ENCODE measurements at regions not wholly inside any gene's neighbourhood (a gene's known extent, or its start where the extent isn't known, plus 50 kb on each side); places are given as distances from the start of the nearest gene placed in this dataset.

DNA sequence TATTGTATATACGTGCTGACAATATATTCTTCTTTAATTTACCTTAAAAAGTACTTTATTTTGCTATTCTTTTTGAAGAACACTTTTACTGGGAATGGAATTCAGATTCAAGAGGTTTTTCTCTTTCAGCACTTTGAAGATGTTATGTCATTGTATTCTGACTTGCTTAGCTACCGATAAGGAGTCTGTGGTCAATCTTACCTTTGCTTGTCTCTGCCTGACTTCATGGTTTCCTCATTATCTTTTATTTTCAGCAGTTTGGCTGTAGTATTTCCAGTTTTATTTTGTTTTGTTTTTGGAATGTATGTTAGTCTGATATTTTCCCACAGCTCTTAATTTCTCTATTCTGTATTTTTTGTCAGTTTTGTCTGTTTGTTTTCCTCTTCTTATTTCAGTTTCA is 187.9 kb upstream of the SMIM30 start:
- TF ChIP-seq, protein P1, sequence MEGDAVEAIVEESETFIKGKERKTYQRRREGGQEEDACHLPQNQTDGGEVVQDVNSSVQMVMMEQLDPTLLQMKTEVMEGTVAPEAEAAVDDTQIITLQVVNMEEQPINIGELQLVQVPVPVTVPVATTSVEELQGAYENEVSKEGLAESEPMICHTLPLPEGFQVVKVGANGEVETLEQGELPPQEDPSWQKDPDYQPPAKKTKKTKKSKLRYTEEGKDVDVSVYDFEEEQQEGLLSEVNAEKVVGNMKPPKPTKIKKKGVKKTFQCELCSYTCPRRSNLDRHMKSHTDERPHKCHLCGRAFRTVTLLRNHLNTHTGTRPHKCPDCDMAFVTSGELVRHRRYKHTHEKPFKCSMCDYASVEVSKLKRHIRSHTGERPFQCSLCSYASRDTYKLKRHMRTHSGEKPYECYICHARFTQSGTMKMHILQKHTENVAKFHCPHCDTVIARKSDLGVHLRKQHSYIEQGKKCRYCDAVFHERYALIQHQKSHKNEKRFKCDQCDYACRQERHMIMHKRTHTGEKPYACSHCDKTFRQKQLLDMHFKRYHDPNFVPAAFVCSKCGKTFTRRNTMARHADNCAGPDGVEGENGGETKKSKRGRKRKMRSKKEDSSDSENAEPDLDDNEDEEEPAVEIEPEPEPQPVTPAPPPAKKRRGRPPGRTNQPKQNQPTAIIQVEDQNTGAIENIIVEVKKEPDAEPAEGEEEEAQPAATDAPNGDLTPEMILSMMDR (IDR thresholded peaks at IDR 0.05; ENCODE audit: low read depth, low read length, missing input control) = no peak
- TF ChIP-seq, protein P2, sequence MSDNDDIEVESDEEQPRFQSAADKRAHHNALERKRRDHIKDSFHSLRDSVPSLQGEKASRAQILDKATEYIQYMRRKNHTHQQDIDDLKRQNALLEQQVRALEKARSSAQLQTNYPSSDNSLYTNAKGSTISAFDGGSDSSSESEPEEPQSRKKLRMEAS (IDR thresholded peaks at IDR 0.05) = no peak
- TF ChIP-seq, protein P3, sequence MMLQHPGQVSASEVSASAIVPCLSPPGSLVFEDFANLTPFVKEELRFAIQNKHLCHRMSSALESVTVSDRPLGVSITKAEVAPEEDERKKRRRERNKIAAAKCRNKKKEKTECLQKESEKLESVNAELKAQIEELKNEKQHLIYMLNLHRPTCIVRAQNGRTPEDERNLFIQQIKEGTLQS (IDR thresholded peaks at IDR 0.05) = no peak
- TF ChIP-seq, protein P4, sequence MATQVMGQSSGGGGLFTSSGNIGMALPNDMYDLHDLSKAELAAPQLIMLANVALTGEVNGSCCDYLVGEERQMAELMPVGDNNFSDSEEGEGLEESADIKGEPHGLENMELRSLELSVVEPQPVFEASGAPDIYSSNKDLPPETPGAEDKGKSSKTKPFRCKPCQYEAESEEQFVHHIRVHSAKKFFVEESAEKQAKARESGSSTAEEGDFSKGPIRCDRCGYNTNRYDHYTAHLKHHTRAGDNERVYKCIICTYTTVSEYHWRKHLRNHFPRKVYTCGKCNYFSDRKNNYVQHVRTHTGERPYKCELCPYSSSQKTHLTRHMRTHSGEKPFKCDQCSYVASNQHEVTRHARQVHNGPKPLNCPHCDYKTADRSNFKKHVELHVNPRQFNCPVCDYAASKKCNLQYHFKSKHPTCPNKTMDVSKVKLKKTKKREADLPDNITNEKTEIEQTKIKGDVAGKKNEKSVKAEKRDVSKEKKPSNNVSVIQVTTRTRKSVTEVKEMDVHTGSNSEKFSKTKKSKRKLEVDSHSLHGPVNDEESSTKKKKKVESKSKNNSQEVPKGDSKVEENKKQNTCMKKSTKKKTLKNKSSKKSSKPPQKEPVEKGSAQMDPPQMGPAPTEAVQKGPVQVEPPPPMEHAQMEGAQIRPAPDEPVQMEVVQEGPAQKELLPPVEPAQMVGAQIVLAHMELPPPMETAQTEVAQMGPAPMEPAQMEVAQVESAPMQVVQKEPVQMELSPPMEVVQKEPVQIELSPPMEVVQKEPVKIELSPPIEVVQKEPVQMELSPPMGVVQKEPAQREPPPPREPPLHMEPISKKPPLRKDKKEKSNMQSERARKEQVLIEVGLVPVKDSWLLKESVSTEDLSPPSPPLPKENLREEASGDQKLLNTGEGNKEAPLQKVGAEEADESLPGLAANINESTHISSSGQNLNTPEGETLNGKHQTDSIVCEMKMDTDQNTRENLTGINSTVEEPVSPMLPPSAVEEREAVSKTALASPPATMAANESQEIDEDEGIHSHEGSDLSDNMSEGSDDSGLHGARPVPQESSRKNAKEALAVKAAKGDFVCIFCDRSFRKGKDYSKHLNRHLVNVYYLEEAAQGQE (IDR thresholded peaks at IDR 0.05) = no peak
- TF ChIP-seq YY1 (IDR thresholded peaks at IDR 0.05) (no peak), FOXA2 (IDR thresholded peaks at IDR 0.05) (no peak)

Data from liver (tissue), 3 donors.